PC-9 (cell line): ENCODE measurements at regions not wholly inside any gene's neighbourhood (a gene's known extent, or its start where the extent isn't known, plus 50 kb on each side); places are given as distances from the start of the nearest gene placed in this dataset.

Experiments used
- BruUV-seq: library from RNA; stranded (reverse); fragments of 400-500 nt; replicated peaks from 2 replicates; lab custom pipeline; 2021; lab: Mats Ljungman, UMichigan
- CTCF ChIA-PET: fragments of 300-600 bp; sonication (Branson Sonifier 250); formaldehyde crosslinking; loops from one replicate; lab custom pipeline; 2022; ENCODE audit warnings: antibody characterized with exemption; lab: Charles Lee
- POLR2A ChIA-PET: fragments of 300-600 bp; sonication (Branson Sonifier 250); formaldehyde crosslinking; loops from one replicate; lab custom pipeline; 2022; ENCODE audit warnings: antibody characterized with exemption; ENCODE audit not compliant: unreplicated experiment; lab: Charles Lee
- DNase-seq, 2 experiments: peaks; one replicate each; pipeline versions ENCODE4 v3.0.0 to v3.0.0-alpha.2; 2015 to 2022; ENCODE audit warnings: mixed read lengths in 1 of 2
- H2AFZ ChIP-seq: fragments of 200-600 bp; sonication (generic); 2 replicates; pipeline ENCODE4 v1.8.1; 2017; ENCODE audit warnings: antibody characterized with exemption
- H3F3A ChIP-seq: fragments of 200-600 bp; sonication (generic); 2 replicates; pipeline ENCODE4 v1.8.1; 2017; ENCODE audit warnings: antibody characterized with exemption, mild to moderate bottlenecking, low read depth; ENCODE audit not compliant: insufficient read depth
- H3K27ac ChIP-seq: fragments of 200-600 bp; sonication (generic); 2 replicates; pipeline ENCODE4 v1.6.1; 2016; ENCODE audit warnings: mixed run types
- H3K27me3 ChIP-seq: fragments of 200-600 bp; sonication (generic); 2 replicates; pipeline ENCODE4 v1.6.1; 2016; ENCODE audit warnings: low read depth, mixed run types; ENCODE audit not compliant: insufficient read depth
- H3K36me3 ChIP-seq: fragments of 200-600 bp; sonication (generic); 2 replicates; pipeline ENCODE4 v1.6.1; 2016; ENCODE audit warnings: low read depth, mixed run types
- H3K4me1 ChIP-seq: fragments of 200-600 bp; sonication (generic); replicated peaks from 2 replicates; pipeline ENCODE4 v1.6.1; 2016; ENCODE audit warnings: mixed run types; ENCODE audit not compliant: insufficient read depth
- H3K4me2 ChIP-seq: fragments of 200-600 bp; sonication (generic); 2 replicates; pipeline ENCODE4 v1.6.1; 2017; ENCODE audit warnings: mixed run types
- H3K4me3 ChIP-seq: fragments of 200-600 bp; sonication (generic); 2 replicates; pipeline ENCODE4 v1.6.1; 2016; ENCODE audit warnings: mixed run types
- H3K79me2 ChIP-seq: fragments of 200-600 bp; sonication (generic); 2 replicates; pipeline ENCODE4 v1.6.1; 2017; ENCODE audit warnings: low read depth, mixed run types
- H3K9me2 ChIP-seq: fragments of 200-600 bp; sonication (generic); 2 replicates; pipeline ENCODE4 v1.8.1; 2017; ENCODE audit warnings: mild to moderate bottlenecking; ENCODE audit not compliant: insufficient read depth
- H3K9me3 ChIP-seq: fragments of 200-600 bp; sonication (generic); 2 replicates; pipeline ENCODE4 v1.8.1; 2016; ENCODE audit warnings: low read depth; ENCODE audit not compliant: insufficient read depth
- H4K20me1 ChIP-seq: fragments of 200-600 bp; sonication (generic); 2 replicates; pipeline ENCODE4 v1.8.1; 2017; ENCODE audit not compliant: insufficient read depth
- CTCF ChIP-seq: fragments of 200-600 bp; sonication (generic); conservative IDR thresholded peaks from 2 replicates; pipeline ENCODE4 v1.6.1; 2017; ENCODE audit warnings: mixed run types, antibody characterized with exemption, mild to moderate bottlenecking, moderate library complexity
- EZH2 ChIP-seq: fragments of 200-600 bp; sonication (generic); IDR thresholded peaks from 2 replicates; pipeline ENCODE4 v1.8.0; 2017; ENCODE audit warnings: antibody characterized with exemption, low read depth
- intact Hi-C: fragments of 100-400 bp; cut with micrococcal nuclease; formaldehyde crosslinking; loops from one replicate; pipeline ENCODE4 v1.10.0; 2022; ENCODE audit not compliant: unreplicated experiment

GRCh38 chr21:36636016-36636415 lies 62.9 kb upstream of the SIM2 start:
- peaks cover 36% of the 10 kb centered on the region for H3K4me1 ChIP-seq
- H3K36me3 ChIP-seq: no peaks in the 10 kb centered on the region
- no peaks in the 10 kb centered on the region for H3K9me2 ChIP-seq
- H3F3A ChIP-seq: peaks cover 23% of the 10 kb centered on the region; the same call in 1 of the 2 replicates
- POLR2A ChIA-PET: no interaction called here
- H2AFZ ChIP-seq: no peak overlapping the region
- TF ChIP-seq EZH2 (no peak), CTCF (no peak)
- H3K4me3 ChIP-seq: no peak overlapping the region
- DNase-seq: no peak
- H3K9me3 ChIP-seq: no peaks in the 10 kb centered on the region
- intact Hi-C loops: no loop called here
- no peak overlapping the region for H3K4me2 ChIP-seq
- H3K27me3 ChIP-seq: no peaks in the 10 kb centered on the region
- no peak overlapping the region for H3K27ac ChIP-seq
- CTCF ChIA-PET: no interaction called here
- BruUV-seq: no TSS peak
- no peaks in the 10 kb centered on the region for H4K20me1 ChIP-seq
- H3K79me2 ChIP-seq: no peaks in the 10 kb centered on the region

- DNase-seq: no peak
- CTCF ChIA-PET: no interaction called here
Measured at GRCh38 chr21:36636439-36636838, 62.5 kb upstream of the SIM2 start.

GRCh38 chr21:36639769-36640168 lies 59.1 kb upstream of the SIM2 start:
- no peaks in the 10 kb centered on the region for H3K27me3 ChIP-seq
- H4K20me1 ChIP-seq: no peaks in the 10 kb centered on the region
- H3K27ac ChIP-seq: peak overlapping the region; percentile 49
- H3K36me3 ChIP-seq: no peaks in the 10 kb centered on the region
- ChIA-PET POLR2A (no interaction called here), CTCF (no interaction called here)
- peak overlapping the region; percentile 17 for H3K4me2 ChIP-seq
- H3F3A ChIP-seq: peaks cover 26% of the 10 kb centered on the region; the same call in 1 of the 2 replicates
- H3K4me3 ChIP-seq: no peak overlapping the region; the same call in 1 of the 2 replicates
- DNase-seq: no peak
- intact Hi-C loops: loop anchor here (5.0 kb wide), 1 partner anchor 58 kb away; the partner anchor contains the start of gene SIM2
- no peaks in the 10 kb centered on the region for H3K79me2 ChIP-seq
- TF ChIP-seq EZH2: no peak
- TF ChIP-seq CTCF: no peak
- BruUV-seq: no TSS peak
- no peak overlapping the region for H2AFZ ChIP-seq
- no peaks in the 10 kb centered on the region for H3K9me2 ChIP-seq
- H3K4me1 ChIP-seq: peaks cover 23% of the 10 kb centered on the region
- H3K9me3 ChIP-seq: no peaks in the 10 kb centered on the region

More at GRCh38 chr21:36636439-36636838, 62.5 kb upstream of the SIM2 start:
- BruUV-seq: no TSS peak
- Histone ChIP-seq H4K20me1 (no peaks in the 10 kb centered on the region), H3K4me2 (no peak overlapping the region), H3K4me3 (no peak overlapping the region), H3F3A (peaks cover 26% of the 10 kb centered on the region; the same call in 1 of the 2 replicates), H3K79me2 (no peaks in the 10 kb centered on the region), H2AFZ (no peak overlapping the region), H3K27me3 (no peaks in the 10 kb centered on the region), H3K36me3 (no peaks in the 10 kb centered on the region), H3K9me2 (no peaks in the 10 kb centered on the region), H3K9me3 (no peaks in the 10 kb centered on the region), H3K4me1 (peaks cover 34% of the 10 kb centered on the region), H3K27ac (no peak overlapping the region)
- intact Hi-C loops: no loop called here
- no peak for TF ChIP-seq EZH2
- no peak for TF ChIP-seq CTCF
- POLR2A ChIA-PET: no interaction called here
